Body of pancreas (tissue), 4 donors: ENCODE measurements at regions not wholly inside any gene's neighbourhood (a gene's known extent, or its start where the extent isn't known, plus 50 kb on each side); places are given as distances from the start of the nearest gene placed in this dataset.

Experiments
- ATAC-seq: fragments of 150-250 bp; one replicate; pipeline ENCODE4 v1.9.1; 2016
- DNase-seq, 4 donors: peaks; one replicate each; pipeline ENCODE4 v3.0.0-alpha.2; 2019
- H3K27ac ChIP-seq, 4 donors: fragments of 200-600 bp; sonication (generic); 1 replicate in 3 of 4; 2 replicates in 1 of 4; pipeline versions ENCODE4 v1.5.1 to v1.6.1; 2016 to 2019; ENCODE audit warnings: mild to moderate bottlenecking in 1 of 4, mixed read lengths in 1 of 4, moderate library complexity in 1 of 4
- H3K27me3 ChIP-seq, 2 donors: fragments of 200-600 bp; sonication (generic); one replicate each; pipeline ENCODE4 v1.6.0; 2016; ENCODE audit warnings: mild to moderate bottlenecking in 1 of 2
- H3K36me3 ChIP-seq, 2 donors: fragments of 200-600 bp; sonication (generic); replicated peaks in 1 of 2; 2 replicates each; pipeline ENCODE4 v1.5.1; 2016; ENCODE audit warnings: low read depth in 2 of 2; ENCODE audit not compliant: insufficient read depth in 1 of 2
- H3K4me1 ChIP-seq: fragments of 200-600 bp; sonication (generic); one replicate; pipeline ENCODE4 v1.6.0; 2016
- H3K4me3 ChIP-seq, 2 donors: fragments of 200-600 bp; sonication (generic); 1 replicate in 1 of 2; 2 replicates in 1 of 2; pipeline ENCODE4 v1.5.1; 2016 to 2019
- H3K9me3 ChIP-seq, 3 donors: fragments of 200-600 bp; sonication (generic); 1 replicate in 2 of 3; 2 replicates in 1 of 3; pipeline ENCODE4 v1.5.1; 2016
- CTCF ChIP-seq, 7 experiments: fragments of 450-650 bp in 4 of 7; fragments of 200-600 bp in 3 of 7; sonication (generic) in 3 of 7; IDR thresholded peaks; one replicate each; pipeline ENCODE4 v1.5.1; 2016 to 2019; ENCODE audit warnings: antibody characterized with exemption in 7 of 7
- POLR2A ChIP-seq, 3 donors: fragments of 450-650 bp; IDR thresholded peaks; one replicate each; pipeline ENCODE4 v1.6.1; 2016; ENCODE audit warnings: antibody characterized with exemption in 3 of 3, mild to moderate bottlenecking in 2 of 3
- WGBS, 2 donors: methylation state at CpG; one replicate each; pipeline ENCODE4 v1.1.5; 2017; 5-methylcytosine and 5-hydroxymethylcytosine counted together
- intact Hi-C: fragments of 100-400 bp; cut with DNase I; formaldehyde crosslinking; loops from one replicate; pipeline ENCODE4 v1.15.1; 2023

- DNase-seq = no peak
- 26 to 36% methylated on average over 4 of the region's 4 CpGs for WGBS, 2 donors
- Histone ChIP-seq H3K4me1 (no peaks in the 10 kb centered on the region), H3K9me3 (no peaks in the 10 kb centered on the region), H3K4me3 (no peak overlapping the region), H3K36me3 (no peaks in the 10 kb centered on the region), H3K27ac (no peak overlapping the region), H3K27me3 (no peaks in the 10 kb centered on the region)
- intact Hi-C loops = no loop called here
- no peak for ATAC-seq
- TF ChIP-seq CTCF (IDR thresholded peaks at IDR 0.05) (no peak), POLR2A (IDR thresholded peaks at IDR 0.05) (no peak)
These were observed 120.4 kb upstream of the FST start for GRCh38 chr5:53359916-53360517.

DNA sequence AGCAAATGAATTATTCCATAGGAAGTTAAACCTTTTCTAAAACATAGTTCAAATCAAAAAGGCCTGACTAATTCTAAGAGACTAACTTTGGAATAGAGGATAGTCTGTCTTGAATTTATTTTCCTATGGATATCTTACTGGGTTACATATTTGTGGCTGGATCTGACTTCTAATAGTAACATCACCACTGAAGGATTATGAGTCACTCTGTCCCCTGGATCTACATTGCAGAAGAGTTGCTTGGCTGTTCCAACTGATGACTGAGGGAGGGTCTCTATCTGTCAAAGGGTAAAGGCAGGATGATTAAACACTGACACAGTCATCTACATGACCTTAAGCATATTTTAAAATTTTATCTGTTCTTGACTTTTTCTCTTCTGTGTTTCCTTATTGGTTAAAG is 119.6 kb upstream of the FST start:
- Histone ChIP-seq H3K9me3 (no peaks in the 10 kb centered on the region), H3K4me1 (no peaks in the 10 kb centered on the region), H3K36me3 (no peaks in the 10 kb centered on the region), H3K27ac (no peak overlapping the region), H3K27me3 (no peaks in the 10 kb centered on the region), H3K4me3 (no peak overlapping the region)
- no peak for DNase-seq
- no peak for TF ChIP-seq CTCF (IDR thresholded peaks at IDR 0.05)
- TF ChIP-seq POLR2A (IDR thresholded peaks at IDR 0.05) = no peak
- no peak for ATAC-seq
- intact Hi-C loops = no loop called here

DNA sequence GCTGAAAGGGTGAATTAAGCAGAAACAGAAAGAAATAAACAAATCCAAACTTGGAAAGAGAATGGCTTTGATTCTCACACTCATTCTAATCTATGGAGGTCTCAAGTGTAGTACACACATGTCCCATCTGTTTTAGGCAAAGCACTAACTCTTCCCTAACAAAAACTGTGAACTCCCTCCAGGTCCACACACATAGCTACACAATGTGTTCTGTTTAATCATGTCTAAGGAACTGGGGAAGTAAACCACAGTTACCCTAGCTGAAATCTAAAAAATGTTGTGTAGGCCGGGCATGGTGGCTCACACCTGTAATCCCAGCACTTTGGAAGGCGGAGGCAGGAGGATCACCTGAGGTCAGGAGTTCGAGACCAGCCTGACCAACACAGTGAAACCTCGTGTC is 118.7 kb upstream of the FST start:
- no peaks in the 10 kb centered on the region for H3K4me1 ChIP-seq
- H3K4me3 ChIP-seq = no peak overlapping the region
- no peak overlapping the region for H3K27ac ChIP-seq
- ATAC-seq (no peak), DNase-seq (no peak)
- no peaks in the 10 kb centered on the region for H3K27me3 ChIP-seq
- no peaks in the 10 kb centered on the region for H3K9me3 ChIP-seq
- no peak for TF ChIP-seq POLR2A (IDR thresholded peaks at IDR 0.05)
- no peak for TF ChIP-seq CTCF (IDR thresholded peaks at IDR 0.05)
- H3K36me3 ChIP-seq = no peaks in the 10 kb centered on the region
- WGBS, 2 donors = 67 to 69% methylated on average over 4 of the region's 4 CpGs
- intact Hi-C loops = no loop called here

DNA sequence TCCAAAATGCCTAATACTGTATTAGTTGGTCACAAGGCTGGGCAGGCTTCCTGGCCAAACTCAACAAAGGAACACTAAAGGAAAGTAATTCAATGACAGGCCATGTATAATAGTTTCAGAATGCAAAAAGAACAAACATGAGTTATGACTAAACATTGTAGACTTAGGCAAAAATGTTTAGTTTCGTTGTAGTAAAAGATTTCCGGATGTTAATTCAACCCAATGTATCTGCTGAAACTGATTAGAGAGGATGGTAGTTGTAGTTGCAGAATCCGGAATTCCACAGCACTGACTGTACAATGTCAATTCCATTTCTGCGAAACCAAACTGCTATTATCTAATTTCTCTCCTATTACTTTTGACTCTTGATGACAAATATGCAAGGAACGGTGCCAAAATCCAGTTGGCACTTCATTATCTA is 117.9 kb upstream of the FST start:
- no peak for ATAC-seq

More for the DNA sequence above, 117.9 kb upstream of the FST start:
- Histone ChIP-seq H3K27ac (no peak overlapping the region), H3K4me1 (no peaks in the 10 kb centered on the region), H3K36me3 (no peaks in the 10 kb centered on the region), H3K27me3 (no peaks in the 10 kb centered on the region), H3K4me3 (no peak overlapping the region), H3K9me3 (no peaks in the 10 kb centered on the region)
- DNase-seq = peak in 1 of 4 donors; percentile 2
- TF ChIP-seq POLR2A (IDR thresholded peaks at IDR 0.05) (no peak), CTCF (IDR thresholded peaks at IDR 0.05) (no peak)
- intact Hi-C loops = no loop called here
- WGBS, 2 donors = 72 to 74% methylated on average over 5 of the region's 5 CpGs
